H1 (cell line): ENCODE measurements at regions not wholly inside any gene's neighbourhood (a gene's known extent, or its start where the extent isn't known, plus 50 kb on each side); places are given as distances from the start of the nearest gene placed in this dataset.
A peak's percentile ranks its signal among the peaks of the same experiment; 100 is the strongest.

Experiments
- CTCF ChIP-seq, 3 experiments: IDR thresholded peaks; 1 replicate in 2 of 3; 2 replicates in 1 of 3; pipeline versions ENCODE4 v1.5.1 to v1.6.1; 2011; ENCODE audit warnings: low read length in 3 of 3, mild to moderate bottlenecking in 3 of 3, inconsistent platforms in 2 of 3, low read depth in 1 of 3, moderate library complexity in 1 of 3; ENCODE audit not compliant: insufficient read depth in 1 of 3; ENCODE audit errors: control extremely low read depth in 1 of 3
- SIRT6 ChIP-seq: IDR thresholded peaks from one replicate; pipeline ENCODE4 v1.7.1; 2012; ENCODE audit warnings: low read length, inconsistent platforms
- TAF7 ChIP-seq: optimal IDR thresholded peaks from 2 replicates; pipeline ENCODE3; 2011; ENCODE audit warnings: low read depth, mild to moderate bottlenecking, inconsistent platforms, low read length, moderate library complexity, borderline replicate concordance

GRCh38 chr7:148503900-148504487 lies 86.6 kb upstream of the C7orf33 start:
- TF ChIP-seq CTCF (IDR thresholded peaks at IDR 0.05; ENCODE audit: control extremely low read depth in 1 of 3, insufficient read depth in 1 of 3, low read depth in 1 of 3, low read length in 3 of 3) (peak in 2 of 3 experiments; percentile 45 to 58; a peak in 2 of 4 replicates), TAF7 (no peak), SIRT6 (no peak)
